ENCODE measurements at regions not wholly inside any gene's neighbourhood (a gene's known extent, or its start where the extent isn't known, plus 50 kb on each side); places are given as distances from the start of the nearest gene placed in this dataset.

GRCh38 chr18:66676699-66677098 is 72.8 kb upstream of the CDH19 start:
- TF ChIP-seq CTCF (IDR thresholded peaks at IDR 0.05): no peak
- DNase-seq: no peak
- WGBS, 3 donors: 81 to 85% (median 83%) methylated on average over 4 of the region's 4 CpGs

GRCh38 chr18:66674286-66674685 is 70.4 kb upstream of the CDH19 start:
- TF ChIP-seq CTCF (IDR thresholded peaks at IDR 0.05): no peak
- H3K4me1 ChIP-seq: no peaks in the 10 kb centered on the region
- 59 to 63% (median 60%) methylated on average over 2 of the region's 2 CpGs for WGBS, 3 donors
- intact Hi-C loops (cut with DNase I): no loop called here
- no peaks in the 10 kb centered on the region for H3K9me3 ChIP-seq
- no peak overlapping the region for H3K4me3 ChIP-seq
- ATAC-seq: no peak
- H3K27ac ChIP-seq: no peak overlapping the region
- H3K27me3 ChIP-seq (ENCODE audit: insufficient read depth in 3 of 3, low read length in 2 of 3): no peaks in the 10 kb centered on the region
- DNase-seq: no peak
- no peaks in the 10 kb centered on the region for H3K36me3 ChIP-seq (ENCODE audit: insufficient read depth in 1 of 2, low read depth in 1 of 2)

More at GRCh38 chr18:66676699-66677098, 72.8 kb upstream of the CDH19 start:
- H3K27me3 ChIP-seq (ENCODE audit: insufficient read depth in 3 of 3, low read length in 2 of 3): no peaks in the 10 kb centered on the region
- intact Hi-C loops (cut with DNase I): no loop called here
- ATAC-seq: no peak
- H3K4me1 ChIP-seq: no peaks in the 10 kb centered on the region
- no peaks in the 10 kb centered on the region for H3K36me3 ChIP-seq (ENCODE audit: insufficient read depth in 1 of 2, low read depth in 1 of 2)
- H3K4me3 ChIP-seq: no peak overlapping the region
- no peak overlapping the region for H3K27ac ChIP-seq
- H3K9me3 ChIP-seq: no peaks in the 10 kb centered on the region

- ATAC-seq (no peak), DNase-seq (no peak)
- no peaks in the 10 kb centered on the region for H3K4me1 ChIP-seq
- TF ChIP-seq CTCF (IDR thresholded peaks at IDR 0.05): no peak
- intact Hi-C loops (cut with DNase I): no loop called here
- H3K36me3 ChIP-seq (ENCODE audit: insufficient read depth in 1 of 2, low read depth in 1 of 2): no peaks in the 10 kb centered on the region
- no peaks in the 10 kb centered on the region for H3K27me3 ChIP-seq (ENCODE audit: insufficient read depth in 3 of 3, low read length in 2 of 3)
- H3K4me3 ChIP-seq: no peak overlapping the region
- no peak overlapping the region for H3K27ac ChIP-seq
- H3K9me3 ChIP-seq: no peaks in the 10 kb centered on the region
Observed at GRCh38 chr18:66668706-66669105, 64.8 kb upstream of the CDH19 start.

GRCh38 chr18:66662632-66663031 is 58.7 kb upstream of the CDH19 start:
- no peak for TF ChIP-seq CTCF (IDR thresholded peaks at IDR 0.05)
- ATAC-seq (no peak), DNase-seq (no peak)
- no peaks in the 10 kb centered on the region for H3K9me3 ChIP-seq
- no peak overlapping the region for H3K4me3 ChIP-seq
- H3K27me3 ChIP-seq (ENCODE audit: insufficient read depth in 3 of 3, low read length in 2 of 3): no peaks in the 10 kb centered on the region
- intact Hi-C loops (cut with DNase I): no loop called here
- WGBS, 3 donors: 59 to 71% (median 61%) methylated on average over 4 of the region's 4 CpGs
- no peaks in the 10 kb centered on the region for H3K36me3 ChIP-seq (ENCODE audit: insufficient read depth in 1 of 2, low read depth in 1 of 2)
- no peak overlapping the region for H3K27ac ChIP-seq
- no peaks in the 10 kb centered on the region for H3K4me1 ChIP-seq

- DNase-seq: no peak
- no peaks in the 10 kb centered on the region for H3K9me3 ChIP-seq
- no peak for ATAC-seq
- intact Hi-C loops (cut with DNase I): no loop called here
- no peaks in the 10 kb centered on the region for H3K4me1 ChIP-seq
- no peaks in the 10 kb centered on the region for H3K36me3 ChIP-seq (ENCODE audit: insufficient read depth in 1 of 2, low read depth in 1 of 2)
- H3K27ac ChIP-seq: no peak overlapping the region
- H3K4me3 ChIP-seq: no peak overlapping the region
- no peaks in the 10 kb centered on the region for H3K27me3 ChIP-seq (ENCODE audit: insufficient read depth in 3 of 3, low read length in 2 of 3)
- TF ChIP-seq CTCF (IDR thresholded peaks at IDR 0.05): no peak
Observed at GRCh38 chr18:66655407-66655806, 51.5 kb upstream of the CDH19 start.
